Stomach (tissue), 4 donors: ENCODE measurements at regions not wholly inside any gene's neighbourhood (a gene's known extent, or its start where the extent isn't known, plus 50 kb on each side); places are given as distances from the start of the nearest gene placed in this dataset.

Experiments
- CTCF ChIP-seq, 7 experiments: fragments of 450-650 bp in 4 of 7; fragments of 200-600 bp in 3 of 7; sonication (generic) in 3 of 7; IDR thresholded peaks; one replicate each; pipeline ENCODE4 v1.5.1; 2016 to 2019; ENCODE audit warnings: antibody characterized with exemption in 7 of 7, control low read depth in 2 of 7, mild to moderate bottlenecking in 1 of 7
- POLR2AphosphoS5 ChIP-seq, 3 donors: sonication (generic); formaldehyde crosslinking; IDR thresholded peaks; one replicate each; pipeline ENCODE4 v1.6.1; 2016; ENCODE audit warnings: antibody characterized with exemption in 3 of 3

- TF ChIP-seq CTCF (IDR thresholded peaks at IDR 0.05), result no peak
- TF ChIP-seq POLR2AphosphoS5 (IDR thresholded peaks at IDR 0.05), result no peak
Measured at GRCh38 chr13:58160980-58161379, 529.4 kb downstream of the PCDH17 start.
